GM18868 (cell line): ENCODE measurements at regions not wholly inside any gene's neighbourhood (a gene's known extent, or its start where the extent isn't known, plus 50 kb on each side); places are given as distances from the start of the nearest gene placed in this dataset.
"Not testable (repeated sequence)": the region's sequence is repeated elsewhere in the genome, so short reads cannot be mapped to it uniquely, and the experiment has no call there.

Experiments
- ATAC-seq: cut with Tn5 transposase; IDR thresholded peaks from one replicate; pipeline ENCODE4 v1.9.1; 2021; ENCODE audit warnings: mild to moderate bottlenecking, moderate library complexity; ENCODE audit not compliant: unreplicated experiment

- peak; percentile 89 for ATAC-seq
These were observed 187.5 kb upstream of the PDE10A start for GRCh38 chr6:165850434-165851019.

- no peak for ATAC-seq
These were observed 186.7 kb upstream of the PDE10A start for GRCh38 chr6:165849534-165850430.

- no peak for ATAC-seq
These were observed 185.0 kb upstream of the PDE10A start for GRCh38 chr6:165848086-165848426.

- ATAC-seq = no peak
These were observed 184.5 kb upstream of the PDE10A start for GRCh38 chr6:165847407-165848085.

- ATAC-seq = no peak
These were observed 183.3 kb upstream of the PDE10A start for GRCh38 chr6:165846123-165846966.

GRCh38 chr6:165845493-165845892 is 182.5 kb upstream of the PDE10A start:
- ATAC-seq = no peak

GRCh38 chr6:165844801-165845364 is 181.8 kb upstream of the PDE10A start:
- ATAC-seq = no peak

GRCh38 chr6:165844232-165844631 is 181.2 kb upstream of the PDE10A start:
- no peak for ATAC-seq

- no peak for ATAC-seq
These were observed 180.6 kb upstream of the PDE10A start for GRCh38 chr6:165843568-165844113.

GRCh38 chr6:165843121-165843520 is 180.1 kb upstream of the PDE10A start:
- no peak for ATAC-seq

GRCh38 chr6:165842281-165842936 is 179.4 kb upstream of the PDE10A start:
- ATAC-seq = no peak

- no peak for ATAC-seq
These were observed 178.1 kb upstream of the PDE10A start for GRCh38 chr6:165841153-165841558.

- no peak for ATAC-seq
These were observed 175.1 kb upstream of the PDE10A start for GRCh38 chr6:165837948-165838745.

GRCh38 chr6:165836648-165837047 is 173.6 kb upstream of the PDE10A start:
- ATAC-seq = not testable (repeated sequence)

- no peak for ATAC-seq
These were observed 172.4 kb upstream of the PDE10A start for GRCh38 chr6:165835410-165835851.

- no peak for ATAC-seq
These were observed 171.7 kb upstream of the PDE10A start for GRCh38 chr6:165834613-165835259.

- ATAC-seq = no peak
These were observed 170.3 kb upstream of the PDE10A start for GRCh38 chr6:165833355-165833754.

GRCh38 chr6:165831812-165832510 is 168.9 kb upstream of the PDE10A start:
- no peak for ATAC-seq
